K562 (cell line): ENCODE measurements at regions not wholly inside any gene's neighbourhood (a gene's known extent, or its start where the extent isn't known, plus 50 kb on each side); places are given as distances from the start of the nearest gene placed in this dataset.
"Not testable (repeated sequence)": the region's sequence is repeated elsewhere in the genome, so short reads cannot be mapped to it uniquely, and the experiment has no call there.

Source experiments
- CCNT2 ChIP-seq: IDR thresholded peaks from 2 replicates; pipeline ENCODE4 v1.6.1; 2011; ENCODE audit warnings: borderline replicate concordance, low read depth, mild to moderate bottlenecking, moderate library complexity, mixed read lengths, low read length; ENCODE audit not compliant: insufficient read length; ENCODE audit errors: extremely low read depth
- CHD2 ChIP-seq: IDR thresholded peaks from 2 replicates; pipeline ENCODE4 v1.6.1; 2011; ENCODE audit warnings: low read depth, low read length
- CREM ChIP-seq: IDR thresholded peaks from 2 replicates; pipeline ENCODE4 v1.6.1; 2014; ENCODE audit warnings: antibody characterized with exemption, low read depth
- DPF2 ChIP-seq: fragments of 450-650 bp; IDR thresholded peaks from 2 replicates; pipeline ENCODE4 v1.6.1; 2016
- E2F6 ChIP-seq, 2 experiments: IDR thresholded peaks; 2 replicates each; pipeline ENCODE4 v1.6.1; 2011; ENCODE audit warnings: borderline replicate concordance in 1 of 2, control low read depth in 1 of 2, low read depth in 1 of 2, low read length in 1 of 2, mild to moderate bottlenecking in 1 of 2, mixed read lengths in 1 of 2, moderate library complexity in 1 of 2; ENCODE audit not compliant: insufficient read depth in 1 of 2, insufficient read length in 1 of 2, poor library complexity in 1 of 2, severe bottlenecking in 1 of 2; ENCODE audit errors: extremely low read depth in 1 of 2
- EP300 ChIP-seq: IDR thresholded peaks from 2 replicates; pipeline ENCODE4 v1.6.1; 2012; ENCODE audit warnings: low read length, improper control_type of control experiment
- JUND ChIP-seq, 2 experiments: IDR thresholded peaks; 2 replicates in 1 of 2; 3 replicates in 1 of 2; pipeline ENCODE4 v1.6.1; 2011; ENCODE audit warnings: borderline replicate concordance in 2 of 2, low read depth in 2 of 2, low read length in 2 of 2, improper control_type of control experiment in 1 of 2, missing biosample characterization in 1 of 2, missing genetic modification characterization in 1 of 2, missing genetic modification reagents in 1 of 2
- L3MBTL2 ChIP-seq: fragments of 450-650 bp; IDR thresholded peaks from 2 replicates; pipeline ENCODE4 v1.6.1; 2016; ENCODE audit warnings: mild to moderate bottlenecking, moderate library complexity
- MEF2A ChIP-seq: IDR thresholded peaks from 2 replicates; pipeline ENCODE4 v1.6.1; 2011; ENCODE audit warnings: low read depth, mild to moderate bottlenecking, low read length, moderate library complexity; ENCODE audit not compliant: control insufficient read depth
- NFIC ChIP-seq: fragments of 450-650 bp; IDR thresholded peaks from 2 replicates; pipeline ENCODE4 v1.6.1; 2017; ENCODE audit warnings: mild to moderate bottlenecking, inconsistent platforms
- NFRKB ChIP-seq: fragments of 450-650 bp; IDR thresholded peaks from 2 replicates; pipeline ENCODE4 v1.6.1; 2016; ENCODE audit warnings: low read depth
- OTX1 ChIP-seq: fragments of 450-650 bp; formaldehyde crosslinking; IDR thresholded peaks from 2 replicates; pipeline ENCODE4 v1.4.0; 2022; ENCODE audit warnings: mild to moderate bottlenecking
- RNF2 ChIP-seq: sonication (generic); IDR thresholded peaks from 2 replicates; pipeline ENCODE4 v1.6.1; 2016
- SOX6 ChIP-seq: fragments of 450-650 bp; IDR thresholded peaks from 2 replicates; pipeline ENCODE4 v1.6.1; 2014; ENCODE audit warnings: mild to moderate bottlenecking
- TAF9B ChIP-seq: fragments of 450-650 bp; IDR thresholded peaks from 2 replicates; pipeline ENCODE4 v1.6.1; 2018; ENCODE audit warnings: mild to moderate bottlenecking; ENCODE audit not compliant: partially characterized antibody
- ZBTB11 ChIP-seq, 3 experiments: fragments of 200-800 bp in 1 of 3; fragments of 250-450 bp in 1 of 3; fragments of 450-650 bp in 1 of 3; sonication (Bioruptor Pico) in 1 of 3; sonication (Bioruptor generic) in 1 of 3; formaldehyde crosslinking in 1 of 3; IDR thresholded peaks; 2 replicates each; pipeline versions ENCODE4 v1.6.1 to v1.8.0; 2016 to 2022; ENCODE audit warnings: mild to moderate bottlenecking in 2 of 3, missing genetic modification characterization in 2 of 3, missing compliant biosample characterization in 1 of 3, moderate library complexity in 1 of 3
- ZFX ChIP-seq: sonication (generic); formaldehyde crosslinking; IDR thresholded peaks from 2 replicates; pipeline ENCODE4 v1.8.0; 2022; ENCODE audit warnings: mild to moderate bottlenecking, missing genetic modification reagents, moderate library complexity
- ZMIZ1 ChIP-seq, 2 experiments: fragments of 150-350 bp in 1 of 2; IDR thresholded peaks; 2 replicates each; pipeline ENCODE4 v1.6.1; 2012 to 2016; ENCODE audit warnings: low read depth in 2 of 2, low read length in 2 of 2, mild to moderate bottlenecking in 1 of 2, moderate library complexity in 1 of 2
- ZNF174 ChIP-seq: fragments of 250-450 bp; sonication (Bioruptor Pico); IDR thresholded peaks from 2 replicates; pipeline ENCODE4 v1.4.0; 2020; ENCODE audit warnings: mild to moderate bottlenecking

GRCh38 chr6:27831434-27832081 lies 80.6 kb downstream of the OR2B2 start (continued):
- TF ChIP-seq ZBTB11 (CRISPR knock-in tag; IDR thresholded peaks at IDR 0.05) (peak in 1 of 3 experiments; percentile 46; a peak in 2 of 6 replicates), ZFX (CRISPR knock-in tag) (peak; percentile 10; the same call in 1 of the 2 replicates), CCNT2 (peak; percentile 26), ZMIZ1 (IDR thresholded peaks at IDR 0.05; ENCODE audit: low read depth in 2 of 2, low read length in 2 of 2) (peak in 1 of 2 experiments; percentile 66; a peak in 2 of 4 replicates), CHD2 (peak; percentile 49), EP300 (peak; percentile 78), NFIC (0 out of 2 replicates have a peak, but pooled peaks have one; percentile 35), RNF2 (peak; percentile 84), TAF9B (peak; percentile 20), OTX1 (CRISPR knock-in tag) (0 out of 2 replicates have a peak, but pooled peaks have one; percentile 18), NFRKB (peak; percentile 81), E2F6 (IDR thresholded peaks at IDR 0.05; ENCODE audit: borderline replicate concordance in 1 of 2, extremely low read depth in 1 of 2, insufficient read depth in 1 of 2, insufficient read length in 1 of 2, low read depth in 1 of 2, low read length in 1 of 2, poor library complexity in 1 of 2, severe bottlenecking in 1 of 2) (peak in 1 of 2 experiments; percentile 39), SOX6 (peak; percentile 61; the same call in 1 of the 2 replicates), MEF2A (0 out of 2 replicates have a peak, but pooled peaks have one; percentile 31), L3MBTL2 (peak; percentile 52), DPF2 (peak; percentile 8; the same call in 1 of the 2 replicates), CREM (peak; percentile 44; the same call in 1 of the 2 replicates), JUND (IDR thresholded peaks at IDR 0.05; ENCODE audit: borderline replicate concordance, low read depth, low read length) (peak; percentile 35; the same call in 1 of the 2 replicates), ZNF174 (CRISPR knock-in tag) (0 out of 2 replicates have a peak, but pooled peaks have one; percentile 27)
- TF ChIP-seq JUND (tag; IDR thresholded peaks at IDR 0.05; ENCODE audit: borderline replicate concordance, low read depth, low read length), result not testable (repeated sequence)
